ENCODE measurements at regions not wholly inside any gene's neighbourhood (a gene's known extent, or its start where the extent isn't known, plus 50 kb on each side); places are given as distances from the start of the nearest gene placed in this dataset.

GRCh38 chr3:14266361-14266760, 87.7 kb downstream of the LSM3 start (continued):
- TF ChIP-seq ATF2 (IDR thresholded peaks at IDR 0.05; ENCODE audit: low read length) (no peak), CHD2 (IDR thresholded peaks at IDR 0.05; ENCODE audit: low read length) (no peak), SIN3A (conservative IDR thresholded peaks at IDR 0.05 in 1 of 2, IDR thresholded peaks at IDR 0.05 in 1 of 2; ENCODE audit: low read depth in 1 of 2, low read length in 2 of 2) (no peak), EZH2 (IDR thresholded peaks at IDR 0.05; ENCODE audit: low read depth, low read length, severe bottlenecking) (no peak), CBX5 (IDR thresholded peaks at IDR 0.05; ENCODE audit: low read depth, low read length) (no peak), POLR2AphosphoS5 (IDR thresholded peaks at IDR 0.05; ENCODE audit: low read depth, low read length) (no peak), SAP30 (IDR thresholded peaks at IDR 0.05; ENCODE audit: insufficient read depth, insufficient replicate concordance, low read length) (no peak), NRF1 (IDR thresholded peaks at IDR 0.05; ENCODE audit: low read depth, low read length) (no peak)

All from H1 (cell line).